ENCODE measurements at regions not wholly inside any gene's neighbourhood (a gene's known extent, or its start where the extent isn't known, plus 50 kb on each side); places are given as distances from the start of the nearest gene placed in this dataset.

DNA sequence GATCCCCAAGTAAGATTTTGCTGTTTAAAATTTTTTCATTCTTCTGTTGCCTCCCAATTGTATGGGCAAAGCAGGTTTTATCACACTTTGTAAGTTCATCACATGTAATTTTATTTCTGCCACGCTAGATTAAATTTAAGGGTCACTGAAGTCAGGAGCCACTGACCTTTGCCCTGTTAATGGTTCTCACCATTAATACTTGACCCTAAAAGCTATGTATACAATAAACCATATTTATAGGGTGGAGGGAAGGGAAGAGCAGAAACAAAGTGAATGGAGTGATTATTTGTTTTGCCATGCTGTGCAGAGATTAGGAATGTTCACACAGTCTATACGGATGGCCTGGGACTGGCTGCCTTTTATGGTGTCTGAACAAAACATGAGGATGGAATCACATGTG lies 186.7 kb downstream of the BMP2 start:
- TF ChIP-seq, protein P1, sequence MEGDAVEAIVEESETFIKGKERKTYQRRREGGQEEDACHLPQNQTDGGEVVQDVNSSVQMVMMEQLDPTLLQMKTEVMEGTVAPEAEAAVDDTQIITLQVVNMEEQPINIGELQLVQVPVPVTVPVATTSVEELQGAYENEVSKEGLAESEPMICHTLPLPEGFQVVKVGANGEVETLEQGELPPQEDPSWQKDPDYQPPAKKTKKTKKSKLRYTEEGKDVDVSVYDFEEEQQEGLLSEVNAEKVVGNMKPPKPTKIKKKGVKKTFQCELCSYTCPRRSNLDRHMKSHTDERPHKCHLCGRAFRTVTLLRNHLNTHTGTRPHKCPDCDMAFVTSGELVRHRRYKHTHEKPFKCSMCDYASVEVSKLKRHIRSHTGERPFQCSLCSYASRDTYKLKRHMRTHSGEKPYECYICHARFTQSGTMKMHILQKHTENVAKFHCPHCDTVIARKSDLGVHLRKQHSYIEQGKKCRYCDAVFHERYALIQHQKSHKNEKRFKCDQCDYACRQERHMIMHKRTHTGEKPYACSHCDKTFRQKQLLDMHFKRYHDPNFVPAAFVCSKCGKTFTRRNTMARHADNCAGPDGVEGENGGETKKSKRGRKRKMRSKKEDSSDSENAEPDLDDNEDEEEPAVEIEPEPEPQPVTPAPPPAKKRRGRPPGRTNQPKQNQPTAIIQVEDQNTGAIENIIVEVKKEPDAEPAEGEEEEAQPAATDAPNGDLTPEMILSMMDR (IDR thresholded peaks at IDR 0.05 in 4 of 5, conservative IDR thresholded peaks at IDR 0.05 in 1 of 5): no peak
- no peak for TF ChIP-seq POLR2A (IDR thresholded peaks at IDR 0.05)
